GM18519 (cell line): ENCODE measurements at regions not wholly inside any gene's neighbourhood (a gene's known extent, or its start where the extent isn't known, plus 50 kb on each side); places are given as distances from the start of the nearest gene placed in this dataset.

ENCODE experiments used
- ATAC-seq: cut with Tn5 transposase; IDR thresholded peaks from one replicate; pipeline ENCODE4 v1.9.1; 2021; ENCODE audit warnings: mild to moderate bottlenecking, moderate library complexity; ENCODE audit not compliant: unreplicated experiment, low FRiP score

DNA sequence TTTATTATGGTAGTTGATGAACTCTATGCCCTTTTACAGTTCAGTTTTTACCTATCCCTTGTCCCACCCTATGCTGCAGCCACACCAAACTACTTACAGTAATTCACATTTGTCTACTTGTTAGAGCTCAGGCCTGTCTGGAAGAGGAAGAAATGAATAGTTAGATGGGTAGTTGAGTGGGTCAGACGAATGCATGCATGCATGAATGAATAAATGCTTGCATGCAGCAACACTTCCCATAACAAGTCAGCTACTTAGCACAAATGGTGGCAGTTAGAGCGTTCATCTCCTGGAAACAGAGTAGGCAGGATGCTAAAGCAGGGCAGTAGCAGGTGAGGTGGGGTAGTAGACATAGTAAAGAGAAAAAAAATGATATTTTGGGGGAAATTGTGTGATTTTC lies 322.3 kb downstream of the NDFIP2 start:
- no peak for ATAC-seq

DNA sequence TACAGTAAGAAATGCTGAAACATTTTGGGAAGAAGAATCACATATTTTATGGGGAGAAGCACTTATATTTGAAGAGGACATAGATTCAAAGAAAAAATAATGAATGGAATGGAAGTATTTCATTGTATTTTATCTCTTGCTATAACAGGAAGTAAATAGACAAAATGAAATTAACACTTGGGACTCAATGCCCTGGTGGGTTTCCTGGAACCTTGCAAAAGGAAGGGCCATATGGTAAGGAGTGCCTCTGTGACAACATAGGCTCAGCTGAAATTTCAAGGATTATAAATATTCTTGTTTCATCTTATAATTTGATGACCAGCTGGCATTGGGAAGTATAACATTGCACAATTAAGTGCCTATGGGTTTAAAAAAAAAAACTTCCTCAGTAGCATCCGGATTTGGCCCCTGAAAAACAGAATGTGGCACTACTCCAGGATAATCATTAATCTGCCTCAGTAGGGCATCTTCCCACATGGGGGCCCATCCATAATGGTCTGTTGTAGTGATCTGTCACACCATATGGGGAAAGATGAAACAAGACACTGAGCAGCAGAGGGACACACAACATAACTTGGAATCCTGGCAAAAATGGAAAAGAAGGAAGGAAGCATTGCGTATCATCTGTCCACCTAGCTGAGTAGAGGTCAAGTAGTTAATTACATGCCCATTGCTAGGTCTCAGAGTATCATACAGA lies 321.6 kb downstream of the NDFIP2 start:
- ATAC-seq = no peak

DNA sequence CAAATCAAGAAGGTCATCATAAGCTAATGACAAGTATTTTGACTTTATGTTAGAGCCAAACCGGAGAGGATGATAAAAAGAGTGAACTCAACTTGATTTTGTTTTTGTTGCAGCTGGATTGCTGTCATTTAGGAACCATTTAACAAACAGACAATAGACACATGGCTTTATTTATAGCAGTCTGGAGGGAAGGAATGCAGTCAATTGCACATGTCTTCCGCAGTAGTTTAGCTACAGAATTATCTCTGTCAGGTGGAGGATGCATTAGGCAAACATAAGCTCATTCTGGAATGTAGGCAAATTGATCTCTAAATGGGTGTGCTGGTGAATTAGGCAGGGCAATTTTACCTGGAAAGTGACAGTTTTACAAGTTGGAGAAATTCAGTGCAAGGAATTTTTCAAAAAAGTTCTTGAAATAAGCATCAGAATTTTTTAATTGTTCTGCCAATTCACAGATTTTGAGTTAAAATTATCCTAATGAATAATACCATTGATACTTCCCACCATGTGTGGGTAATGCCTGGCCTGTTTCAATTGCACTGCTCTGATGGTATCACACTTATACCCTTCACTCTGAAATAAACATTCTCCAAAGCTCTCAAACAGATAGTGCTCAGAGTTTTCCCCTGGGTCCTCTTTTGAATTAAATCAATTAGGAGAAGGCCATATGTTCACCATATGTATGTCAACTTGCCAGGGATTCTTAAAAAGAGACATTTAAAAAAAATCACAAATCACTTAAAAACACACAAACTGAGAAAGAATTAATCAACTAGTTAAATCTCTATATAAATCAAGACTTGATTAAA lies 318.3 kb downstream of the NDFIP2 start:
- ATAC-seq = no peak

DNA sequence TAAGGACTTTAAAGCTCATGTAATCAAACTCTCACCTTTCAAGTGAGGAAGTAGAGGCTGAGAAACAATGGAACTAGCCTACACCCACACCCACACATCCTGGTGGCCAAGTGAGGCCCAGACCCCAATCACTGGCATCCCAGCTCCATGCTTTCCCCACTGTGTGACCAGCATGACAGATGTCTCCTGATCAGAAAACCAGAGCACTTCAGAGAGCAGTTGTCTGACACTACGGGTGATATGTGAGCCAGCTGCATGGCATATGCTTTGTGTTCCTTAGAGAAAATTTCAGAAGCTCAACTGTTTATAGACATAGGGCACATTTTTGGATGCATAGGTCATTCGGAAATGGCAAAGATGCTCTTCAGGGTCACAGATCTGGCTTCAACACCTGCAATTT lies 315.2 kb downstream of the NDFIP2 start:
- no peak for ATAC-seq

DNA sequence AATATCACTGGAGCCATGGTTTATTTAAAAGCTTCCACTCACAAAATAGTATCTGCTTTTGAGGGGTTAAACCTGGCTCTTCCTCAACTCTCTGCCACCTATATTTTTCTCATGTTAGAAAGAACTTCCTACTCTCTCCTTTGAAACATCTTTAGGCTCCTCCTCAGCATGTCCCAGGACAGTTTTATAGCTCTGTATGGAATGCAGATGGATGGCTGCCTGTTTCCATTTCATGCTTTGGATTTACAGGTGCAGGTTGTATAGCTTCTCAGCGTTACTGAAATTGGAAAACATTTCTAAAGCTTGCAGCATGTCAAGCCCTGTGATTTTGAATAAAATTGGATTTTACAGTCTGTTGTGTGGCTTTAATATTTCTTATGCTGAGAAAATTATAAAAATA lies 314.0 kb downstream of the NDFIP2 start:
- no peak for ATAC-seq

DNA sequence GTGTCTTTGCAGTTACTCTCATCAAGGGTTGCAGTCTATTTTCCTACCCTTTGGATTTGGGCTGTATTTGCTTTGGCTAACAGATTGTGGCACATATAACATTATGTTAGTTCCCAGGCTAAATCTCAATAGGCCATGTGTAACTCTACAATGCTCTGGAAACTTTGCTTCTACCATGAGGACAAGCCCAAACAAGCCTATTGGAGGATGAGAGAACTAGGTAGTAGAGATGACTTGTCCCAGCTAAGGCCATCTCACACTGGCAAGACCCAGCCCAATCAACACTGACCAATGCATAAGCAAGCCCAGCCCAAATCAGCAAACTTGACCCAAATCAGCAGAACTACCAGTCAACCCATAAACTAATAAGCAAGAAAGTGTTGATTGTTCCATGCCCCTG lies 311.8 kb downstream of the NDFIP2 start:
- no peak for ATAC-seq

DNA sequence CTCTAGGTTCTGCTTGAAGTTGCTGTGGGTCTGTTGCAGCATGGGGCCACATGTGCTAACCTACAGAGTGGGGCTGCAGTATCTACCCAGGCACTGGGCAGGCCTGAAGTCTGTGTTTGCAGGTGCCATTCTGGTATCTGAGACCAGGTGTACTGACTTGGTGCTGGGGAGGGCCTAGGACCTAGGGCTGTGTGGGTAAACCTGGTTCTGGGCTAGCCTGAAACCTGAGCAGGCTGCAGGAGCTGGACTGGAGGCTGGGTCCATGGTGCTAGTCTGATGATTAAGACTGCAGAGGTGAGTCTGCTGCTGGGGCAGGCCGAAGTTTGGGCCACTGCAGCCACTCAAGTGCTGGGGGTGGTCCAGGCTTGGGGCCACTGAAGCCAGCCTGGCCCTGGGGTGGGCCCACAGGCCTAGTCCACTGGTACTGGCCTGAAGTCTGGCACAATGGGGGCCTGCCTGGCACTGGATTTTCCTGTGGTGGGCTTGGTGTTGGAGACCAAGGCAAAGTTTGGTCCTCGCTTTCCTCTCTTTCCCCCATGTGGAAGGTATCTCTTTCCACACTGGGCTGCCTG lies 310.6 kb downstream of the NDFIP2 start:
- ATAC-seq = no peak

DNA sequence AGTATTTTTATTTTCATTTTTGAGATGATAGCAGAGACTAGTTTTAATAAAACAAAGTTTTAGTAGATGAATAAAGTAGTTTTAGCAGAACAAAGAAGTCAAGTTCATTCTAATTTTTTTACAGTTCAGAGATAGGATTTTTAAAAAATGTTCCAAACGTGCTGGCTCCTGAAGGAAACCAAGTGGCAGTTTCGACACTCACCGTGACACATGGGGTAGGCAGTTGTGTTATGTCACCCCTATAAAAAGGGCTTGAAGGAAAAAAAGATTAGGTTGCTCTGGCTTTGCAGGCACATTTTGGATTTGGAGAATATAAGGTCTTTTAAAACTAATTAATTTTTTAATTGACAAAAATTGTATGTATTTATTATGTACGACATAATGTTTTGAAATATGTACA lies 305.2 kb downstream of the NDFIP2 start:
- no peak for ATAC-seq

DNA sequence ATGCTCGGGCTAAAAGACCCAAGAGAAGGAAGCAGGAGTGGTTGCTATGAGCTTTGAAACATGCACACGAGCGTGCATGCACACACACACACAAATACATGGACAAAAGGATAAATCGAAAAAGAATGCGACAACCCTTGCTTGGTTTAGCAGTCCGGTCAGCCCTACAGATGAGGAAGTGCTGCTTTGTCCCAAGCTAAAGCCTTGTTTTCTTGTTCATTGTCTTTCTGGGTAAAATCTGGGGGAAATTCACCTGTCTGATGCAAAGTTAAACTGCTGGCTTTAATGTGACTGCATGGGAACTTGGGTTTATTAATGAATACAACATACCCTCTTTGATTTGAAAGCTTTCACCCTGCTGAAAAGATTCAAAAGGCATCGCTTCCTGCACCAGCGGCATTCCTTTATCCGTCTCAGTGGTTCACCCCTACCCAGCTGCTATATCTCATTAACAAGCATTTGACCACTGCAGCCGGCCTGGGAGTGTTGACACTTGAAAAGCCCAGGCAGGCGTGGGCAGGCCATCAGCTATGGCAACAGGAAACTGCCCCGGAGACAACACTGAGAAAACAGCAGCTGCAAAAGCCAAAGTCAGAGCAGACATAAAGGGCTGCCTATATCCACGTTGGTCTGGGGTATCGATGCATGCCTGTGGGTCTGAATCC lies 301.7 kb downstream of the NDFIP2 start:
- ATAC-seq = no peak

DNA sequence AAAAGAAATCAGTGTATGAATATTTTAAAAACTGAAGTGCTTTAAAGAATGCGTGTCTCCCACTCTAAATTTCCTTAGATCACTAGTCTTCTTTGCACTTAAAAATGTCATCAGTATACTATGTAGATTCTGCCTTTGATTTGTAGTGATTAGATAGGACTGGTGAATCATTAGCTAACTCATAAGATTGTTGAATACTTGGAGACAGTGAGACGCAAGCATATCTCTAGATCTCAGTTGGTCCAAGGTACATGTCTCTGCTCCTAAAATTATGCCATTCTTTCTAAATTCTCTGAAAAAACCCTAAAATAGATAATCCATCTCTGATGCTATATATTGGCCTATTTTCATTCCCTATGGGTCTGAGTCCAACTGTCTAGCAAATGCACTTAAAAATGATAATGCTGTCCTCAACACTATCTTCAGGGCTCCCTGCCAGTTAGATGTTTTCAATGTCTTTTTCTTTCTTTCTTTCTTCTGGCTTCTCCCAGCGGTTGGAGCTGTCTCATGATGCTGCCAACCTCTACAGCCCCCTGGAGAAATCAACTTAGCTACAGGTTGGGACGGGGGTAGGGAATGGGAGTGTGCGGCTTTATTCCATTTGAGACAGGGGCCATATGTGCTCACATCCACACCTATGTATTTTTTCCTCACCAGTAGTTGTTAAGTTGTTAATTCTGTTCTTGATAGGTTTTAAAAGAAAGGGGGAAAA lies 301.0 kb downstream of the NDFIP2 start:
- ATAC-seq = no peak

DNA sequence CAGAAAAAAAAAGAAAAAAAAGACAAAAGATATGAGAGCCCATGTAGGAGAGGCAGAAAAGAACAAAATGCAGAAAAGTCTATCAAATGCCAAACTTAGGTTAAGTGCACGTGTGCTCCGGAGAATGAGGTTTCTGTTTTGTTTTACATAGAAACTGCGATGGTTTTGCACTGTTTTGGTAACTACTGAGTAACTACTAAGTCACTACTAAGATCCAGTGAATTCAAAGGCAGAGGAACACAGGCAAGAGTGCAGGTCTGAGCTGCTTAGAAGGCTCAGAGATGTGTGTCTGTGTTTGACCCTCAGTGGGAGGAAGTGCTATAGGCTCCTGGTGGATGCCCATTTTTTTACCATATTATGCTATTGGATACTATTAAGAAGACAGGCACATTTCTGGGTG lies 299.3 kb downstream of the NDFIP2 start:
- no peak for ATAC-seq

DNA sequence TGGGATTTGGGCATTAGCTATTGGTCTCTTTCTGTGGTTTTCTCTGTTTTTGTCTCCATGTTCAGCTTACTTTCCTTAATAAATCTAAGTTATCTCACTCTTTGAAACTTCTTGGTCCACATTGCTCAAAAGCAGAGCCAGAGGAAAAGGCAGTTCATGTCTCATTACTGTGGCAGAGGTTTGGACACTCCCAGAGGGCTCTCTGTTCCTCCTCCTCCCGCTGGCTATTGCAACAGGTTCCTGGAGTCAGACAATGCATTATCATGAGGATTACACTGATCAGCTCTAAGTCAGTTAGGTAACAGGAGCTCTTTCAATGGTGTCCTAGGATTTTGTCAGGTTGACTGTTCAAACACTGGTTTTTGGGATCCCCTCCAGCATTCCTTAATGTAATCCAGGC lies 298.8 kb downstream of the NDFIP2 start:
- no peak for ATAC-seq

DNA sequence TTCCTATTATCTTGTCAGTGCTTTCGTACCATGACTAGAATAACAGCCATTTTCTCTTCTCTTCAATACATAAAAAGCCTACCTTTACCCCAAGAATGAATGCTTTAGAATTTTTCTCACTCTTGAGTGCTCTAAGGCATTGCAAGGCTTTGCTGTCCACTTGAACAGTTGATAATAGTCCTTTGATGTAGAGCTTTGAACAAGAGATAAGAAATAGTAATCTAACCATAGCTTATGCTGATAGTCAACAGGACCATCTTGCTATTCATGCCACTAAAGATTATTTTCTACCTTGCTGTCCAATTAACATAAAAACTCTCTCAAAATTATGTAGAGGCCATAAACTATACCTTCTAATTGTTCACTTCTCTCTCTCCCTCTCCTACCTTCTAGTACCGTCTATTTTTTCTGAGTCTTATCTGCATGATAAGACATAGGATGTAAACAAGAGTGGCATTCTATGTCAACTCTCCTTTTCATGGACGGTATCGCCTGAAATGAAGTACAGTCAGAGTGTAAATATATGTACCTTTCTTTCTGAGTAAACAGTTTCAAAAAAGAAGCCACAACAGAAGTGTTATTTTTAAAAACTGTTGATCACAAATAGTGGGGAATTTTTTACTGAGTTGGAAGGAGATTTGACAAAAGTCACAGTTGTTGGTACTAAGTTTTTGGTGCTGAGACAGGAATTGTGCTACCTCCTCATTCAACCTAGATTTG lies 297.9 kb downstream of the NDFIP2 start:
- ATAC-seq = peak; percentile 40

DNA sequence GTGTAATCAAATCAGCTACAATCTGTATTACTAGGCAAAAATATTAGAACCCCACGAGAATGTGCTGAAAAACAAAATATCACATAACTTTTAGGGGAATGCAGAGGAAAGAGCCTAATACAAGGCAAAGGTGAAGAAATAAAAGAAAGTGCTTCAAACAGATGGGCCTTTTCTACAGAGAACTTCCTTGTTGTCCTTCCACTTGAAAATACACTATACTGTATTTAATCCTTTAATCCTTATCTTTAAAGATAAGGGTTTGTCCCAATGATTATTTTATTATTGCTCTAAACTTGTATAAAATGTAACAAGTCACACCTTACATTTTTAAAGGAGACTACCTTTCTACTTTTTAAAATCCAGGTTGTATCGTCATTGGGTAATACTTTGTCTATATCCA lies 296.5 kb downstream of the NDFIP2 start:
- ATAC-seq = no peak

DNA sequence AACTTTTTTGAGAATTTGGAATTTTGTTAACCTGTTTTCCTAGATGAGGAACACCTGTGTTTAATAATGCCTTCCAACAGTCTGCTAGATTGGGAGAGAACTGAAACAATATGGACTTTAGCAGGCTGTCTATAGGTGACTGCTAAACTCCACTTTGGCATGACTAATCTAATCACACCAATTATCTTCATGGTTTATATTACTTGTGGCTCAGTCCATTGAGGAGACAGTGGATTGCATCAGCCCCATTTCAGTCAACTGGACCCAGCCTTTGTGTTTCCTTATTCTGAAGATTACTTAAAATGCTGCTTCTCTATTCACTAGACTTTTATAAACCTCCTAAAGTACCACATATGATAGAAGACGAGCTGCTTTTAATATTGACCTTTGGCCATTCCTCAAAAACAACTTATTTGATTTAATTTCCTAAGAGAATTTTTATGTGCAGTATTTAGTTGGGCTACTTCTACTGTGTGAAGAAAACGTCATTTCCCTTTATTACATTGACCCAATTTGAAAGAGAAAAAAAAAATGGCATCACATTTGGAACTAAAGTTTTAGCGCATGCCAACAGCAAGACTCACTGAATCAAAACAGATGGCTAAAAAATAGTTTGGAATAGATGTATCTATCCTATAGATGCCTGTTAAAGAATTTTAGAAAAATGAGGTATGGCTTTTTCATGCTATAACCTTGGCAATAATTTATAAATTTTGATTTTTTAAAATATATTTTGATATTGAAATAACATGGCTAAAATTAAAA lies 295.8 kb downstream of the NDFIP2 start:
- no peak for ATAC-seq

DNA sequence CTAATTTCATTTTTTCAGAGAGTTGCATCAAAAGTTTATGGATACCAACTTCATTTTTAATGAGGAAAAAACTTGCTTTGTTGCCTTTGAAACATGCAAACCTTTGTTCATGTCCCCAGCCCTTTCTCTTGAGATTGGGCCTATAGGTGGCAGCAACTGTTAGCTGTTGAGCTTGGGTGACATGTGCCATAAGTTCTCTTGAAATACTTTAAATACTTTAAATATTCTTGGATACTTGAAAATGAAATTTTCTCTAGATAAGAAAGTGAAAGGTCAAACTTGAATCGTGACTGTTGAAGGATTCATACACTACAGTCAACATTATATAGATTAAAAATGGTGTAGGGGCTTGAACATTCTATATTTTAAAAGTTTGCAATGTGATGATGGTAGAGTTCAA lies 294.9 kb downstream of the NDFIP2 start:
- ATAC-seq = peak; percentile 34

DNA sequence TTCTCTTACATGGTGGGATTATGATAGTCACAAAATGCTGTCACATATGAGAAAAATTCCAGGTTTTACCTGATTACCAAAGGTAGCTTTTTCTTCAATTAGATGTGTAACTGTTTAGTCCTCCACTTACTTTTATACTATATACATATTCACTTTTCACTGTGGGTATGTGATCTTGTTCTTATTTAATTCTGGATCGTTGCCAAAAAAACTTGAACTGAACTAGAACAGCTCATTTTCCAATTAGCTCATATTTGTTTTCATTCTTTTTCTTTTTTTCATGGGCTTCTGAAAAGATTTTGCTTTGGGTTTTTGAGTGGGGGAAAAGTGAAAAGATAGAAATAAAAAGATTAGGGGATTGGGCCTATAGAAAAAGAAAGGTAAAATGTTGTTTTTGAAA lies 291.9 kb downstream of the NDFIP2 start:
- ATAC-seq = no peak

DNA sequence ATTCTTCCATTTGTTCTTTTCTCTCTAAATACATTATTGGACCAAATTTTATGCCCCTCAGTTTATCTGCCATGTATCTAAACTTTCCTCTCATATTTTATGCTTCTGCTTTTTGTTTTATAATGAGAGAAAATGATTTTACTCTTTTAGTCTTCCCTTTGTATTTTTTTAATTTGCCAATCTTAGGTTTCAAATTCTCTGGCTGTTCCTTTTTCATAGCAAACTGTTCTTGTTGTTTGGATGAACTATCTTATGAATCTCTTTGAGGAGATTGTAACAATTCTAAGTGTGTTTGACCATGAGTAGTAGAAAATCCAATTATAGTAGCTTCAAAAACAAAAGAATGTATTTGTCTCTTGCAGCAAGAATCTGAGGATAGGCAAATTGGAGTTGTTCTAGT lies 290.5 kb downstream of the NDFIP2 start:
- ATAC-seq = no peak

DNA sequence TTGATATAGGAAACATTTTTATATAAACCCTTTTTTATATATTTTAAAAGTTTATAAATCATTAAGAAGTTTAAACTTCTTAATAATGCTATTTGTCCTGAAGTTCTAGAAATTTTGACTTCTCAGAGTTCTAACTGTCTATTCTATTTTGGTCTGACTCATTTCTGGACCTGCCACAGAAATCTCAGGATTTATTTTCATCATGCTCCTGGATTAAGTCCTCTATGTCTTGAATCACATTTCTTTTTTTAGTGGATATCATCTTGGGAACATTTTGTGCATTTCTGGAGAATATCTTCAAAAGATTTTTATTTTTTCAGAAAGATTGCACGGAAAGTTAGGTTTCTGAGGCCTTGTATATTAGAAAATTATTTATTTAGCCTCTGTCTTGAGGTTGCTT lies 289.1 kb downstream of the NDFIP2 start:
- ATAC-seq = no peak
